Stimulated activated naive CD8-positive, alpha-beta T cell treated with anti-CD3 and anti-CD28 coated beads, Interleukin-15, amount 100 ng/mL, for 72 hours (primary cell): ENCODE measurements at regions not wholly inside any gene's neighbourhood (a gene's known extent, or its start where the extent isn't known, plus 50 kb on each side); places are given as distances from the start of the nearest gene placed in this dataset.
A peak's percentile ranks its signal among the peaks of the same experiment; 100 is the strongest.
"Not testable (repeated sequence)": the region's sequence is repeated elsewhere in the genome, so short reads cannot be mapped to it uniquely, and the experiment has no call there.

Source experiments
- ATAC-seq: fragments of 150-1000 bp; cut with Tn5 transposase; 2 replicates; pipeline ENCODE4 v1.10.0; 2021; ENCODE audit warnings: mild to moderate bottlenecking, moderate library complexity
- DNase-seq, 2 donors: peaks; one replicate each; pipeline ENCODE4 v3.0.0; 2021 to 2022
- H3K27ac Mint-ChIP-seq, 2 donors: one replicate each; pipeline ENCODE4 v1.8.0; 2022; ENCODE audit warnings: mild to moderate bottlenecking in 2 of 2, mixed read lengths in 2 of 2, moderate library complexity in 2 of 2
- H3K27me3 Mint-ChIP-seq: one replicate; pipeline ENCODE4 v1.8.0; 2022; ENCODE audit warnings: mixed read lengths
- H3K4me1 Mint-ChIP-seq: one replicate; pipeline ENCODE4 v1.8.0; 2022; ENCODE audit warnings: mild to moderate bottlenecking, mixed read lengths
- H3K4me3 Mint-ChIP-seq, 2 donors: one replicate each; pipeline ENCODE4 v1.8.0; 2022; ENCODE audit warnings: mild to moderate bottlenecking in 2 of 2, mixed read lengths in 2 of 2, moderate library complexity in 1 of 2
- H3K9me3 Mint-ChIP-seq, 2 donors: one replicate each; pipeline ENCODE4 v1.8.0; 2022; ENCODE audit warnings: mixed read lengths in 2 of 2

DNA sequence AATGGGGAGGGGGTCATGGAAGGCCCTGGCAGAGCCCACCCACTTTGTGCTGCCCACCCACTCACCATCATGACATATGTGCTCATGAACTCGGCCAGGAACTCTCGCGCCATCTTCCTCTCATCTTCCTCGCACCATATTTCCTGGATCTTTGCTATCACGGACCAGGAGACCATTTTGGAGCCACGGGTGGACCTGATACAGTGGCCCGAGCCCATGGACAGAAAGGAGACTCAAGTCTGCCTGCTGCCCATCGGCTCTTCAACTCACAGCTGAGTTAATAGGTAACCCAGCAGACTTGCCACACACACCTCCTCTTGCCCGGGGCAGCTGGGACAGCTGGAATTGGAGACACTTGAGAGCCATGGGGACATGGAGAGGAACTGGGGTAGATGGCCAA is 1958.3 kb downstream of the FOXD4L5 start:
- H3K4me1 Mint-ChIP-seq, H3K27ac Mint-ChIP-seq, H3K4me3 Mint-ChIP-seq, DNase-seq, ATAC-seq, H3K9me3 Mint-ChIP-seq, H3K27me3 Mint-ChIP-seq: not testable (repeated sequence)

DNA sequence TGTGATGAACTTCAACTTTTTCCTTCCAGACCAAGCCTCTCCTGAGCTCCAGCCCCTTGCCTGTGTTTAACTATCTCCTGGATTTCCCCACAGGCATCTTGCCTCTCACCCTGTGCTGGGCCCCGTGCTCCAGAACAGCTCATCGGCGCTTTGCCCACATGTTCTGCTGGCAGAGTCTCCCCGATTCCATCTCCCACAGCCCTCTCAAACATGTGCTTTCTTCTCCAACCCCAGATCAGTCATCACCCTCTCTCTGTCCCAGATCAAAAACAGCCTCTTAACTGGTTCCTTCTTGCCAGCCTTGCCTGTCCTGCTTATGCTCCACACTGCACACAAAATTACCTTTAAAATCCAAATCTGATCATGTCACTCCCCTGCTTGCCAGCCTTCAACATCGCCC is 1959.3 kb downstream of the FOXD4L5 start:
- not testable (repeated sequence) for H3K9me3 Mint-ChIP-seq, ATAC-seq, H3K4me1 Mint-ChIP-seq, H3K4me3 Mint-ChIP-seq, H3K27me3 Mint-ChIP-seq, DNase-seq
- peak overlapping the region in 1 of 2 donors; percentile 27 for H3K27ac Mint-ChIP-seq

DNA sequence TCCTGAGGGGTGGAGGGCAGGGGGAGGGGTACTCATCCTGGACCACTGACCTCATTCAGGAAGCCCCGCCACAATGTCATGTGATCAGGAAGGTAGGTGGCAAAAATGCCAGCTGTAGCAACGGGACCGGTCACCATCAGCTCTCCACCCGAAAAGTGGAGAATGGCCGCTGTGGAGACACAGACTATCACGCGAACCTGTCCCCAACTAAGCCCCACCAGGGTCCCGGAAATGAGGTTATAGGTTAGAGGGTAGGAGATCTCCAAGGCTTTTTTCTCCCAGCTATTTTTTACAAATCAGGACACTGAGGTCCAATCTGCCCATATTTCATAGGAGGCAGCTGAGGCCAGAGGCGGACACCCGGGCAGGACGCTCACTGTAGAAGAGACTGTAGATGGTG is 1966.9 kb downstream of the FOXD4L5 start:
- not testable (repeated sequence) for H3K9me3 Mint-ChIP-seq, ATAC-seq, DNase-seq

DNA sequence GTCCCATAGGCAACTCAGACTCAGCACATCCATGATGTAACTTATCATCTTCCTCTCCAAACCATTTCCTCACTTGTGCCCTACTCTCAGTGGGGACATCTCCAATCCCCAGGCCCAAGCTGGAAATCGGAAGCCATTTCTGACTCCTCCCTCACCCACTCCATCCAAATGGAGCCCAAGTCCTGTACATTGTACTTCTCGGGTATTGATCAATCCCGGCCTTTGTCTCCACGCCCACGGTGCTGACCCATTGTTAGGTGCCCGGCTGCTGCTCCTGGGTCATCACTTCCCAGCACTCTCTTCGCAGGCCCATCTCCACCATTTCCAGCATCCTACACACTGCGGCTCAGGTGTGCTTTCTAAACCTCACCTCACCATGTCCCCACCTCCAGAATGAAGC is 1969.6 kb downstream of the FOXD4L5 start:
- not testable (repeated sequence) for H3K4me1 Mint-ChIP-seq, H3K27ac Mint-ChIP-seq, H3K27me3 Mint-ChIP-seq, H3K9me3 Mint-ChIP-seq, DNase-seq, ATAC-seq, H3K4me3 Mint-ChIP-seq

More for the DNA sequence above, 1966.9 kb downstream of the FOXD4L5 start:
- not testable (repeated sequence) for H3K27ac Mint-ChIP-seq, H3K4me1 Mint-ChIP-seq, H3K4me3 Mint-ChIP-seq, H3K27me3 Mint-ChIP-seq

DNA sequence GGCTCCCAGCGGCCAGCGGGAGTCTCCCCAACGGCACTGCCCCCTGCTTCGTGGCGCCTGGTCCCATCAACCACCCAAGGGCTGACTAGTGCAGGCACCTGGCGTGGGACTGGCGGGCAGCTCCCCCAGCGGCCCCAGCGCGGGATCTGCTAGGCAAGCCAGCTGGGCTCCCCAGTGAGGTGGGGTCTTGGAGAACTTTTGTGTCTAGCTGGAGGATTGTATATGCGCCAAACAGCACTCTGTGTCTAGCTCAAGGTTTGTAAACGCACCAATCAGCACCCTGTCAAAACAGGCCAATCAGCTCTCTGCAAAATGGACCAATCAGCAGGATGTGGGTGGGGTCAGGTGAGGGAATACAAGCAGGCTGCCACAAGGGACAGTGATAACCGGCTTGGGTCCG is 1988.2 kb downstream of the FOXD4L5 start:
- H3K9me3 Mint-ChIP-seq, H3K4me3 Mint-ChIP-seq, H3K27ac Mint-ChIP-seq, H3K4me1 Mint-ChIP-seq, ATAC-seq, DNase-seq, H3K27me3 Mint-ChIP-seq: not testable (repeated sequence)

DNA sequence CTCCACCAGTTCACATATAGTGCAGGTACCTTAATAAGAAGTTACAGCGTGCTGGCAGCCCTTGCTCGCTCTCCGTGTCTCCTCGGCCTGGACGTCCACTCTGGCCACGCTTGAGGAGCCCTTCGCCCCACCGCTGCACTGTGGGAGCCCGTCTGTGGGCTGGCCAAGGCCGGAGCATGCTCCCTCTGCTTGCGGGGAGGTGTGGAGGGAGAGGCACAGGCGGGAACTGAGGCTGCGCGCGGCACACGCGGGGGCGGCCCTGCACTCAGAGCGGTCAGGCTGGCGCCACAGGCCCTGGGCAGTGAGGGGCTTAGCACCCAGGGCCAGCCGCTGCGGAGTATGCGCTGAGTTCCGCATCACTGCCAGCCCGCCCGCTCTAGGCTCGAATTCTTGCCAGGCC is 1988.6 kb downstream of the FOXD4L5 start:
- DNase-seq, H3K27ac Mint-ChIP-seq, H3K4me1 Mint-ChIP-seq, H3K9me3 Mint-ChIP-seq, H3K27me3 Mint-ChIP-seq, ATAC-seq, H3K4me3 Mint-ChIP-seq: not testable (repeated sequence)

DNA sequence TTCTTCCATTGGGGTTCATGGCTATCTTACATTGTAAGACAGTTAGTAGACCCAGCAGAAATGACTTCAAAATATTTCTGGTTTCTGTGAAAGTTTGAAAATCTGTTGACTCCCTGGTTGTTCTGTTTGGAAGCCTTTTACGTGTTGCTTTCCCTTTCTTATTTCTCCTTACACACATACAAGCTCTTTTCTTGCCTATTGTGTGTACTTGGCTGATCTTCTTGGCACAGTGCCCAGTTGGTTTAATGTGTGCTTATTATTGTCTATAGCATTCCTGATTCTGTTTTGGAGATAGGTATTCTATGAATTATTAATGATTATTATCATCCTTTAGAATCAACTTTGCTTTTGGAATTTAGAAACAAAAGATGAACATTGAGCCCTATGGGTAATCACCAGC is 1995.0 kb downstream of the FOXD4L5 start:
- not testable (repeated sequence) for H3K27ac Mint-ChIP-seq, H3K27me3 Mint-ChIP-seq, H3K9me3 Mint-ChIP-seq, DNase-seq, H3K4me3 Mint-ChIP-seq, ATAC-seq, H3K4me1 Mint-ChIP-seq
